ENCODE measurements at regions not wholly inside any gene's neighbourhood (a gene's known extent, or its start where the extent isn't known, plus 50 kb on each side); places are given as distances from the start of the nearest gene placed in this dataset.

GRCh38 chr3:70840106-70840870, 527.9 kb upstream of the MDFIC2 start:
- FAIRE-seq, result no peak

DNA sequence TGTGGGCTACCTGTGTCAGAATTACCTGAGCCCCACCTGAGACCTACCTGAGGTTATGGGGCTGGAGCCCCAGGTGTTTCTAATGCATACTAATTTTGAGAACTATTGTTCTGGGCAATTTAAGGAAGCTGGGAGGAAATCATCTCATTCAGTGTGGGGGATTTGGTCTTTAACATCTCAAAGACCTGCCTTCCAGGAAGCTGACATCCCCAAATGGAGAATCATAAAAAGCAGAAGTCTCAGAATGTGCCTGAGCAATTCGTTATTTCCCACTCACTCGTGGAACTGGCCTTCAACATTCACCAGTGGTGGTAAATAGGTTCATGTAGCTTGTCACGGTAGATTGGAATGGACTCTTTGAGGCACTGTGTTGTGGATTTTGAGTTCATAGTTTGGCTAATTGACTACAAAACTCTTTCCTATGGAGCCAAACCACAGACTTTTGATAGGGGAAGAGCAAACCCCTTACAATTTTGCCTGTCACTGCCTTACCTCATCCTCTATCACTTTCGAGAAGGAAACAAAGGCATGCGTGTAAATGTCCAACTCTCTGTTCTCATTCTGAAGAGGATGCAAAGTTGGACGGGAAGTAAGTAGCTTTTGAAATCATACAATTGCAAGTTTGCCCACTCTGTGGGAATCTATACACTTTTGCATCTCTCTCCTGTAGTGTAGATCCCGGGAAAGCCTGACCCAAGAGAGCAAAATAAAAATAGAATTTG, 521.0 kb upstream of the MDFIC2 start:
- no peak for FAIRE-seq

- FAIRE-seq, result no peak
Measured at GRCh38 chr3:70832834-70833205, 520.4 kb upstream of the MDFIC2 start.

- no peak for FAIRE-seq
Measured at GRCh38 chr3:70832089-70832833, 519.8 kb upstream of the MDFIC2 start.

GRCh38 chr3:70829092-70829491, 516.7 kb upstream of the MDFIC2 start:
- no peak for FAIRE-seq

- no peak for FAIRE-seq
Measured at GRCh38 chr3:70824773-70825172, 512.3 kb upstream of the MDFIC2 start.

DNA sequence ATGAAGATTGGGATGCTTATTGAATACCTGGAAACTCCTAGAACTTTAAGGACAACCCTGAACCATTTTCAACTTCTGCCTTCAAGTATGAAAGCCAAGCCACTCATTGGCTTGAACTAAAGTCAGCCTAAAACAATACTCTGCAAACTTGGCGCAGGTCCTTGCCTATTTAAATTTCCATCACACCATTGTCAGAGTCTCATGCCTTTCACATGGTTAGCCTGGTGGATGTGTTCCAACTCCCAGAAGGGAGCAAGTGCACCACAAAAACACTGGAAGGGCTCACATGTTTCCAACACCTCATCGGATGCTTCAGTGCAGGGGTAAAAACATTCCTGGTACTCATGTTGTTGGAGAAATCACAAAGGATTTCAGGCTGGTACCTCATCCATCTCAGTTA, 511.6 kb upstream of the MDFIC2 start:
- FAIRE-seq, result no peak

- FAIRE-seq, result no peak
Measured at GRCh38 chr3:70823622-70824021, 511.2 kb upstream of the MDFIC2 start.

DNA sequence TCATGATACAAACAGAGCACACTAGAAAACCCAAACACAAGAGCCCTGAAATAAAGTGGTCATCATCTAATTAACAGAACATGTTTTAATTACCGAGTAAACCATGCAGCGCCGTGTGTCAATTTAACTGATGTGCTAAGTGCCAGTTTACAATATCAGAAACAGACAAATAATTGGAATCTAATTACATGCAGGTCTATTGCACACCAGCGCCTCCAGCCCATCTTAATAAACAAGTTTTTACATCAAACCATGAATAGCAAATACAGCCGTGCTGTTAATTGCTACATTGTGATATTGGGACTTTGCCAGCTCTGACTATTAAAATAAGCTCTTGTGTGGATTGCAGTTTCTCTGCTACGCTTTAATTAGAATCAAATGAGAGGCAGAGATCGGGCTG, 510.2 kb upstream of the MDFIC2 start:
- FAIRE-seq, result no peak

DNA sequence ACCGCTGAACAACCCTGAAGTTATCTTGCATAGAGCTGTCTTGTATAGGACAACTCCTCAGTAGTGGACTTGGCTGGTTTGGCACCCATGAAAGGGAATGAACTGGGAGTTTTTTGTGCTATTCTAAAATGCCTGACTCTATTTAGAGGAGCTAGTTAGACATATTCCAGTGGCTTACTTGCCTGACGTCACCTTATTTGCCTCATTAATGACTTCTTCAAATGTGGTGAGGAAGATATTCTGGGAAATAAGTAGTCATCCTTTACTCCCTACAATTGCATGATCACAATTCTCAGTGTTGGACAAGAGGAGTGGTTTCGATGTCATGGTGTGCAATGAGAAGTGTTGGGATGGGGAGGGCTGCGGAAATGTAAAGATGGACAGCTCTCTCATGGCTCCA, 509.2 kb upstream of the MDFIC2 start:
- no peak for FAIRE-seq

DNA sequence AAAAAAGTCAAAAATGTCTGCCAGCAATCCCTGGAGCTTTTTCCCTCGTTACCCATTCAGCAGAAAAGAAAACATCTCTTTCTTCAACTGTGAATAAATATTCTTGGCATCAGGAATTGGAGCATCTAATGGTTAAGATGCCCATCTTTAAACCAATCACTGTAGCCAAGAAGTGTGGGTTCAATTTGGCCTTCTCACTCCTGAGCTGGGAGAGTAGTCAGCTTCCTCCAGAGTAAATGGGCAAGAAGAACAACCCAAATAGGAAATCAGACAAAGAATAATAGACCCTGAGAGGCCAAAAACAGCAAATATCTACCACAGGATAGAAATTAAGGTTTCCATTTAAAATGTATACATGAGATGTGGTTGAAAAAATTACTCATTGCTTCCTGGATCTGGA, 508.0 kb upstream of the MDFIC2 start:
- no peak for FAIRE-seq

- no peak for FAIRE-seq
Measured at GRCh38 chr3:70818145-70818544, 505.7 kb upstream of the MDFIC2 start.

- no peak for FAIRE-seq
Measured at GRCh38 chr3:70816346-70816745, 503.9 kb upstream of the MDFIC2 start.

- no peak for FAIRE-seq
Measured at GRCh38 chr3:70815817-70816216, 503.4 kb upstream of the MDFIC2 start.

DNA sequence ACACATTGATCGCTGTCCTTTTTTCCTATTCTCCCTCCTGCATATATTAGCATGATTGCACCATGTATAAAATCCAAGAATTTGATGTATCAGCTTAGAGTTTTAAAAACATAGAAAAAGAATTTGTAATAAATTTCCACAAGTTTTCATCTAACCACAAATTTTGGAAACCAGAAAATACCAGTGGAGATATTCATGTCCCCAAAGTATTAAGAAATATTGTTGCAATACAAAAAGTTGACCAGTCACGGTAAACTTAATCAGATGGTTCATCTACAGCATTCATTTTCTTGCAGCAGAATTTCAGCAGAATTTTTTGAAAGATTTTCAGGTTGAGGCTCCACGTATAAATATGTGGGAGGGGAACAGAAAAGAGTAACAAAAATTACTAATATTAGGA, 500.9 kb upstream of the MDFIC2 start:
- no peak for FAIRE-seq

DNA sequence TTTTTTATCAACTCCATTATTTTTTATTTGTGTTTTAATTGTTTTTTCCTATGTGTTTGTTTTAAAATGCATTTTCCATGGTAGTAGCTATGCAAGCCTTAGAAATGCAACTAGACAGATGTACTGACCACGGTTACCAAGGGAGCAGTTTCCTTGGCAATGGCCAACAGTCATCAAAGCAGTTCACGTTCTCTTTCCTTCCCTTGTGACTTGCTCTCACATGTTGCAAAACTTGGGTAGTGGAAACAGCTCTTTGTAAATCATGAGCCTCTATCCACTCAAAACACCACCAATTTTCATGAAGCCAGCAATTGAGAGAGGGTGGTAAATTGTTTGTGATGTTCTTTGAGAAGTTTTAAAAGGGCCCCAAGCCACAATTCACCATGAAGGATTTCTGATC, 499.4 kb upstream of the MDFIC2 start:
- no peak for FAIRE-seq

- FAIRE-seq, result no peak
Measured at GRCh38 chr3:70808881-70809280, 496.4 kb upstream of the MDFIC2 start.

- FAIRE-seq, result no peak
Measured at GRCh38 chr3:70806556-70806955, 494.1 kb upstream of the MDFIC2 start.

GRCh38 chr3:70806021-70806420, 493.6 kb upstream of the MDFIC2 start:
- FAIRE-seq, result no peak

- no peak for FAIRE-seq
Measured at GRCh38 chr3:70805061-70805889, 492.8 kb upstream of the MDFIC2 start.

DNA sequence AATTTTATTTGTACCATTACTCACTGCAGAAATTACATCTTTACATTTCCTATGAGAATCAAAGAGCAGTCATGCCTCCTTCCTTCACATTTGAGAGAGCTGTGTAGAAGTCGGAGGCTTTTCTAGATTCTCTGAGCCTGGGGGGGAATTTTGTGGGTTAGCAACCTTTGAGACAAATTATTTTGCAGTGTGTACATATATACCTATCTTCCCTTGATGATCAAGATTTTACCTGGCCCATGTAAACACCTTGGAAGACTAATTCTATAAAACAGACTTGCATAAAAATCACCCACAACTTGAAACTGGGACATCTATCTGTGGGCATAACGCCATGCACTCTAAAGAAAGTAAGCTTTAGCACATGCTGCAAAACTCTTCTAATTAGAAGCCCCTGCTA, 491.5 kb upstream of the MDFIC2 start:
- no peak for FAIRE-seq

DNA sequence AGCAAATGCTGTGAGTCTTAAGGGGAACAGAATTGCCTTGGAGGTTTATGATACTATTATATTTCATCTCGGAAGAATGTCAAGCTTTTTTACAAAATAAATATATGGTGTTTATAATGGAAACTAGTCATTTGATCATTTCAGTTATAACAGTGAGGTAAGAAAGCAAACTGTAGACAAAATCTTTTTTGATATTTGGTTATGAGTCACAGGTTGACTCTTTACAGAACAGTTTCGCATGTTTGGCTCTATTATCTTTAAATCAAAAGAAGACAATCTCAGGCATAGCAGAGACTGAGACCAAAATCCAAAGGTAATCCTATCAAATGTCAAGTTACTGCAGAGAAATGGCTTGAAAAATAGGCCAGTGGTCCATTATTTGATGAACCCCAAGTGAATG, 490.9 kb upstream of the MDFIC2 start:
- FAIRE-seq, result no peak

GRCh38 chr3:70800951-70801350, 488.5 kb upstream of the MDFIC2 start:
- no peak for FAIRE-seq

Data from A204.1 (cell line).